T follicular helper cell (primary cell): ENCODE measurements at regions not wholly inside any gene's neighbourhood (a gene's known extent, or its start where the extent isn't known, plus 50 kb on each side); places are given as distances from the start of the nearest gene placed in this dataset.
"Not testable (repeated sequence)": the region's sequence is repeated elsewhere in the genome, so short reads cannot be mapped to it uniquely, and the experiment has no call there.

Source experiments
- DNase-seq: peaks from one replicate; pipeline ENCODE4 v3.0.0-alpha.2; 2020; ENCODE audit warnings: low read depth

- DNase-seq = no peak
Measured at GRCh38 chr10:8128511-8128910, 74.0 kb downstream of the GATA3 start.

DNA sequence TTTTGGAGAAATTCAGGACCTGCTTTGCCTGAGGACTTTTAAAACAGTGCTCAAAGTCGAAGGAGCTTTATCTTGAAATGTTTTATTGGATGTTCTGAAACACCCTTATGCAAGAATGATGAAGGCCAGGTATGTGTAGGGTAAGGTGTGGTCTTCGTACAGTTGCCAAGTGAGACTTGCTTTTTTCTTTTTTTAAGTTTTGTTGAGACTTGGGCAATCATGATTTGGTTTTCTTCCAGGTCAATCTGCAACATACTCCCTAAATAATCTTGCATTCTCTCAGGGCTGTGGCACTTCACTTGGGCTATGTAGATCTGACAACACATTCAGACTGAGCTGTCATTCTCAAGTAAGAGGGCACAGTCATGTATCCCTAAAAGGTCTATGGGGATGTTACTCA is 75.0 kb downstream of the GATA3 start:
- no peak for DNase-seq

- DNase-seq = no peak
Measured at GRCh38 chr10:8130973-8131911, 76.8 kb downstream of the GATA3 start.

- no peak for DNase-seq
Measured at GRCh38 chr10:8133146-8133545, 78.7 kb downstream of the GATA3 start.

DNA sequence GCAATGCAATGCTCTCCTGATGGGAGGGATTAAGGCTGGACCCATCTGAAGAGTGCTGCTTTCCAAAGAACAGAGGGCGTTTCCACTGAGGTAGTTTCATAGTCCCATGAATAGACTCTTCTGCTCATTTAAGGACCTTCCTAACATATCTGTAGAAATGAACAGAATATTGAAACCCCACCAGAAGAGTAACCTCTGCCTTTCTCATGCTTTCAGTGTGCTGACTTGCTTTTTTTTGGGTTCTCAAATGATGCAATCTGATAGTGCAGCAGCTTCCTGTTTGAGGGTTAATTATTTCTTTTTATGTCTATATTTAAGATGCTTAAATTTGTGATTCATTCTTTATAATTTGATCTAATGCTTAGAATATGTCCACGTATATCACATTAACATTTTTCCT is 82.2 kb downstream of the GATA3 start:
- DNase-seq = no peak

DNA sequence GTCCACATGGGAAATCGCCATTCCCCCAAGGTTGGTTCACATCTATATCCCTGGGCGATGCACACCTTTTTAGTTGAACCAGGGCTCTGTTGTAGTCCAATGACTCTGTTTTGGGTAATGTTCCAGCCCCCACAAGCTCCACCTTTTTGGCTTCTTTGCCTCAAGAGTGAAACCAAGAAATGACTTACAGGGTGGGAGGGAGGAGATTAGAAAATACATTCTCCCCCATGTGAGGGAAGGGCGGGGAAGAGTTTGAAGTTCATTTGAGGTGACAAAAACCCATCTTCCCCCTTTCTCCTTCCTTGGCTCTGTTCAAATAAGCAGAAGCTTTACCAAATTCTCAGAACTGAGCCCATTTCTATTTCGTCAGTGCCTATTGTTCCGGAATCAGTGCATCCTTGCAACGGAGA is 82.8 kb downstream of the GATA3 start:
- DNase-seq = no peak

- DNase-seq = no peak
Measured at GRCh38 chr10:8137726-8138125, 83.2 kb downstream of the GATA3 start.

GRCh38 chr10:8138471-8138870 is 84.0 kb downstream of the GATA3 start:
- no peak for DNase-seq

DNA sequence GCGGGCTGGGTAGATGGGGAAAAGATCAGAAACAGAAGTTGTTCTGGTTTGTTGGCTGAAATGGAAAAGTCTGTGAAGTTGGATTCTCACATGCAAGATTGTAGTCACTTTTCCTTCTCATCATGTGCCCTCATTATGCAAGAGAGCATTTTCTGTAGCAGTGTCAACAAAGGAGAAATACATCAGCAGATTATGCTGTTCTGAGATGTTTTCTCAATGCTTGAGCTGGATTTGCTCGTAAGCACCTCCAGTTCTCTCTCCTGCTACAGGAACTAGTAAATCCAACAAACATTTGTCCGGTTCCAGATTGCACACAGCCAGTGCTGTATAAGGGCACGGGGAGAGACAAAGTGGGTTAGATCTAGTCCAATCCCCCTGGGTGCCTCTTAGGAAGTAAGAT is 90.0 kb downstream of the GATA3 start:
- no peak for DNase-seq

DNA sequence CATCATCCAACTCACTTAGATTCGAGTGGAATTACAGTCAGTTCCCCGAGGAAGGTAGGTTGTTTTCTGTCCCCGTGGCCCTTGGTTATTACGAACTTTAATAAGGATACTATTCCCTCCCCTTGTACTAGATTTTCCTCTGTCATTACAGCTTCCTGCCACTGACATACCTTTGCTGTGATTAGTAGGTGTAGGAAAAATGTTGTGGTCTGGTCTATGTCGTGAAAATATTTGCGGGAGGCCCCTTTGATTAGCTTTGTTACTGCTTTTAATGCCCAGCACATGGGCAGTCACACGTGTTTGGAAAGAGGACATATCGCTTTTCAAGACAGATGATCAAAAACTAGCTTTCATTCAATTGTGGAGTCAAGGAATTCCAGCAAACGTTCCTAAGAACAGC is 92.2 kb downstream of the GATA3 start:
- no peak for DNase-seq

DNA sequence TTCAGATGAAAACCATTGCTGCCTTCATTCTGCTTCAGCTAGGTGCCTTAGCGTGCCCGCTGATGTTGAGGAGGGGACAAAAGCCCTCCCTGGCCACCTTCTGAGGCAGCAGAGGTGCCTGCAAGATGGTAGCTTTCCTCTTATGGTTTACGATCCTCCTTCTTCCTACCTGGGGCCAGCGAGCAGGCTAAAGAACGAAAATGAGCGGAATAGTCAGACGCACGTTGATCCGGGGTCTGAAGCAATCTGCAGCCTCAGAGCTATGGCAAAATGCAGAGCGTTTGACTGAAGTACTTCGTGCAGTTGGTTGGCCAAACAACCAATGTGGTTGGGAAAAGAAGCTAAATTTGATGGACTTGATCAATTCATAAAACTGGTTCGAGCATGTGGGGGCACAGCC is 95.5 kb downstream of the GATA3 start:
- no peak for DNase-seq

DNA sequence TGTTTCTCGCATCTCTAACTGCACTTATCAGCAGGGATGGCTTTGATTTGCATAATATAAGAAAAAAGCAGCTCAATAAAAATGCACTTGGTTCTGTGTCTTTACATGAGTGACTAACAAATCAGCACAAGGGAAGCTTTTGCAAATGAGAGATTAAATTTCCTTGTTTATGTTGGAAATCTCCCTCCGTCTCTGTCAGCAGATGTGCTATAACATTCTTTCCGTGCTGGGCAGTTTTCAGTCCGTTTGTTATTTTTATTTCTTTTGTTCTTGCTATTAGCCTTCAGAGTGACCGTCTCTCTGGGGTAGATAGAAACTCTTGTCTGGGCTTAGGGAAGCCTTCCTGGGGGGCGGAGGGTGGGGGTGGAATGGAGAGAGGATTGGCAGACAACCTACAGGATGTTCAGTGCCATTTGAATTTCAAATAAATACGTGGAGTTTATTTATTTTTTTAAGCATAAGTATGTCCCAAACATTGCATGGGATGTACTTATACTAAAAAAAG is 96.0 kb downstream of the GATA3 start:
- DNase-seq = no peak

- no peak for DNase-seq
Measured at GRCh38 chr10:8151086-8151485, 96.6 kb downstream of the GATA3 start.

DNA sequence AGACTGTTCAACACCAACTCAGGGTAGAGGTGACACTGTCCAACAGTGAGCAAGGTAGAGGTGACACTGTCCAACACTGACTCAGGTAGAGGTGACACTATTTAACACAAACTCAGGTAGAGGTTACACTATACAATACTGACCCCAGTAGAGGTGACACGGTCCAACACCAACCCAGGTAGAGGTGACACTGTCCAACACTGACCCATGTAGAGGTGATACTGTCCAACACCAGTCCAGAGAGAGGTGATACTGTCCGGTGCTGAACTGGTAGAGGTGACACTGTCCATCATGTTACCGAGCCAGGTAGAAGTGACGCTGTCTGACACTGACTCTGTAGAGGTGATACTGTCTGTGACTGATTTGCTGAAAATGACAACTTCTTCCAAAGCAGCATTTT is 102.4 kb downstream of the GATA3 start:
- DNase-seq = no peak

- no peak for DNase-seq
Measured at GRCh38 chr10:8158193-8159071, 103.9 kb downstream of the GATA3 start.

DNA sequence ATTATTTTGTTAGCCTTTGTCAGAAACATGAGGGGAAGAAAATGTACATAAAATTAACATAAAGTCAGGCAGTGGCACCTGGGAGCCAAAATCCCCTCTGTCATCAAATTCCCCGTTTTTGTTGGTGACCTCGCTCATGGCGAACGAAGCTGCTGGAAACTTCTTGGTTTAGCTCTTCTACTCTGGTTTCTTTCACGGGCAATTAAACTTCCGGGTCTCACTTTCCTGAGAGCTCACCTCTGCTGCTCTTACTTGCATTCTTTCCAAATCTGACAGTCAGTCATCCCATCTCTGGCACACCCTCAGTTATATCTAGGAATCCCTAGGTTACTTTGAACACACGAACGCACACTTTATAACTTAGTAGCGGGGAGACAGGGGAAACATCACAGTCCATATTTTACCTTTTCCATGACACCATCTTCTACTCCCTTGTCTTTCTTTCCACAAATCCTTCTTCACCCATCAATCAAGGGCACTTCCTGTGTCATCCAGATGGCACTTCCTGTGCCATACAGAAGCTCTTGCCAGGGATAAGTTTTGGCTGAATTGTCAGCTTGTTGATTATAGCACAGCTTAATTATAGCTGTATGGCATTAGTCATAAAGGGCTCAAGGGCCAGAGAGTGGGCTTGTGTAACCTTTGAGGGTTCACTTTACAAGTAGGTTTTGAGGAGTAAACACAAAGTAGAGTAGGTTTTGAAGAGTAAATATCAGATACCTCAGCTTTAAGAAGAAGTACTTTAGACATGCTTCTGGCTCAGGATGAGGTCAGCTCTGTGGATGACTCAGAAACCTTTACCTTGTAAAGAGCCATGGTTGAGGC is 105.1 kb downstream of the GATA3 start:
- DNase-seq = no peak

- no peak for DNase-seq
Measured at GRCh38 chr10:8163824-8164223, 109.3 kb downstream of the GATA3 start.

DNA sequence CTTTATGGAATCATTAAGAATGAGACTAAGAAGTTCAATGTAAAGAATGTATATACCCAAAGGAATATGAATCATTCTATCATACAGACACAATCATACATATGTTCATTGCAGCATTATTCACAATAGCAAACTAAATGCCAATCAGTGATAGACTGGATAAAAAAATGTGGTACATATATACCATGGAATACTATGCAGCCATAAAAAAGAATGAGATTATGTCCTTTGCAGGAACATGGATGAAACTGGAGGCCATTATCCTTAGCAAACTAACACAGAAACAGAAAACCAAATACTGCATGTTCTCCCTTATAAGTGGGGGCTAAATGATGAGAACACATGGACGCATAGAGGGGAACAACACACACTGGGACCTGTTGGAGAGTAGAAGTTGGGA is 110.2 kb downstream of the GATA3 start:
- not testable (repeated sequence) for DNase-seq

DNA sequence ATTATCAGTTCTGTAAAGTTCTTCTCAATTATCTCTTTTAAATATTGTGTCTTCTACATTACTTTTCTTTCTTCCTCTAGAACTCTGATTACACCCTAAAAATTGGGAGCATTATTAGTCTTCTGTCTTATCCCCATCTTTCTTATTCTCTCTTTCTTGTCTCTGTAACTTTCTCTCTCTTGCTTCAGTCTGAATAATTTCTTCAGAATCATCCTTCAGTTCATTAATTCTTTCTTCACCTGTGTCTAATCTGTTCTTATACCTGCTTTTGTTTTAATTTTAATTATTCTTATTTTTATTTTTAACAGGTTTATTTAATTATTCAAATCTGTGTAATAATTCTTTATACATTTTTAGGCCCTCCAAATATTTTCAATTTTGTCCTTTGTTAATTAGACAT is 114.3 kb downstream of the GATA3 start:
- no peak for DNase-seq

DNA sequence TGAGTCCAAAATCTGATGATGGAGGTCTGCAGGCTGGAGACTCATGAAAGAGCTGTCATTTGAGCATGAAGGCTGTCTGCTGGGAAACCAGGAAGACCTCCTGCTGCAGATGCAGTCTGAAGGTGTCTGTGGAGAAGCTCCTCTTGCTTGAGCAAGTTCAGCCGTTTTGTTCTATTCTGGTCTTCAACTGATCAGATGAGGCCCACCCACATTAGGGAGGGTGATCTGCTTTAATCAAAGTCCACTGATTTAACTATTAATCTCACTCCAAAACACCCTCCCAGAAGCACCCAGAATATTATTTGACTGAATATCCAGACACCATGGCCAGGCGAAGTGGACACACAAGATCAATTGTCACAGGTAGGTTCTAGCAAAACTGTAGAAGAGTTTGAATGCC is 116.5 kb downstream of the GATA3 start:
- DNase-seq = no peak

DNA sequence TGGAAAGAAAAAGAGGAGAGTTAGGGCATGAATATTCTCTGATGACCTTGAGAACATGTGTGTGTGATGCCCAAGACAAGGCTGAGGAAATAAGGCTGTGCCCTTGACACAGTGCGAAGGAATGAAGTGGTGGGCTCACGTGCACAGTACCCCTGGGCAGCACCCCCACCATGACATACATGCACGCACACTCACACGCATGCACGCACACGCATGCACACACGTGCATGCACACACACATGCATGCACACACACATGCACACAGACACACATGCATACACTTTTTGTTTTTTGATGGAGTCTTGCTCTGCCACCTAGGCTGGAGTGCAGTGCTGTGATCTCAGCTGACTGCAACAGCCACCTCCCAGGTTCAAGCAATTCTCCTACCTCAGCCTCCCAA is 118.1 kb downstream of the GATA3 start:
- no peak for DNase-seq
